GM12878 (cell line): ENCODE measurements at regions not wholly inside any gene's neighbourhood (a gene's known extent, or its start where the extent isn't known, plus 50 kb on each side); places are given as distances from the start of the nearest gene placed in this dataset.

Experiments
- ATAC-seq: fragments of 200-7000 bp; cut with Tn5 transposase; 3 replicates; pipeline ENCODE4 v1.9.1; 2020; ENCODE audit warnings: mild to moderate bottlenecking, moderate library complexity
- BruUV-seq: library from RNA; stranded (reverse); fragments of 400-500 nt; replicated peaks from 2 replicates; lab custom pipeline; 2021; lab: Mats Ljungman, UMichigan
- CTCF ChIA-PET: fragments of 300-600 bp; sonication (Branson Sonifier 250); formaldehyde crosslinking; extraction: SDS; loops from one replicate; lab custom pipeline; 2021; ENCODE audit warnings: inconsistent platforms; lab: Yijun Ruan, JAX
- POLR2A ChIA-PET: fragments of 350-600 bp; formaldehyde crosslinking; extraction: SDS; loops from one replicate; lab custom pipeline; 2021; ENCODE audit warnings: inconsistent platforms; lab: Charles Lee
- RAD21 ChIA-PET: fragments of 300-600 bp; sonication (Branson Sonifier 250); formaldehyde crosslinking; loops from one replicate; lab custom pipeline; 2023; ENCODE audit warnings: antibody characterized with exemption; ENCODE audit not compliant: unreplicated experiment; lab: Charles Lee
- SMC1A ChIA-PET: fragments of 300-600 bp; sonication (Branson Sonifier 250); formaldehyde crosslinking; loops from one replicate; lab custom pipeline; 2023; ENCODE audit not compliant: unreplicated experiment, uncharacterized antibody; lab: Charles Lee
- DNase-seq: peaks from one replicate; pipeline ENCODE4 v3.0.0-alpha.2; 2011; ENCODE audit warnings: low read depth, low spot score
- FAIRE-seq: peaks from 3 replicates; lab custom pipeline; 2011; peaks lifted over from hg19 to GRCh38; lab: Jason Lieb, UNC
- H2AFZ ChIP-seq: 2 replicates; pipeline ENCODE4 v1.6.0; 2011; ENCODE audit warnings: low read depth, low read length, control low read depth; ENCODE audit not compliant: control insufficient read depth
- H3K27ac ChIP-seq: 2 replicates; pipeline ENCODE4 v1.5.1; 2011; ENCODE audit warnings: control low read depth; ENCODE audit not compliant: control insufficient read depth, insufficient read depth
- H3K27me3 ChIP-seq, 2 experiments: replicated peaks in 1 of 2; 2 replicates each; pipeline versions ENCODE4 v1.6.0 to v1.6.1; 2011; ENCODE audit warnings: low read length in 1 of 2; ENCODE audit not compliant: control insufficient read depth in 2 of 2, insufficient read depth in 2 of 2
- H3K36me3 ChIP-seq, 2 experiments: 2 replicates each; pipeline ENCODE4 v1.5.1; 2011; ENCODE audit warnings: low read length in 1 of 2; ENCODE audit not compliant: control insufficient read depth in 2 of 2, insufficient read depth in 2 of 2
- H3K4me1 ChIP-seq: 2 replicates; pipeline ENCODE4 v1.6.1; 2011; ENCODE audit warnings: mild to moderate bottlenecking, low read length, moderate library complexity, mixed read lengths; ENCODE audit not compliant: control insufficient read depth, insufficient read depth
- H3K4me2 ChIP-seq: 2 replicates; pipeline ENCODE4 v1.6.0; 2011; ENCODE audit warnings: control low read depth; ENCODE audit not compliant: control insufficient read depth, insufficient read depth
- H3K4me3 ChIP-seq: fragments of 200-600 bp; sonication (generic); 2 replicates; pipeline ENCODE4 v1.5.1; 2016
- H3K79me2 ChIP-seq: 2 replicates; pipeline ENCODE4 v1.6.0; 2011; ENCODE audit warnings: low read length; ENCODE audit not compliant: control insufficient read depth, insufficient read depth
- H3K9ac ChIP-seq: 2 replicates; pipeline ENCODE4 v1.8.0; 2011; ENCODE audit warnings: low read length, control low read depth, mixed read lengths; ENCODE audit not compliant: control insufficient read depth, insufficient read depth
- H3K9me3 ChIP-seq: replicated peaks from 3 replicates; pipeline ENCODE4 v1.5.1; 2011; ENCODE audit warnings: mild to moderate bottlenecking, low read length; ENCODE audit not compliant: control insufficient read depth, insufficient read depth
- H4K20me1 ChIP-seq: 2 replicates; pipeline ENCODE4 v1.6.0; 2011; ENCODE audit not compliant: control insufficient read depth, insufficient read depth
- ATF3 ChIP-seq: IDR thresholded peaks from 2 replicates; pipeline ENCODE4 v1.6.1; 2011; ENCODE audit warnings: low read depth, mild to moderate bottlenecking, low read length, moderate library complexity, borderline replicate concordance; ENCODE audit errors: extremely low read depth
- EED ChIP-seq: sonication (generic); IDR thresholded peaks from 2 replicates; pipeline ENCODE4 v1.6.1; 2016; ENCODE audit warnings: antibody characterized with exemption, low read depth
- HCFC1 ChIP-seq: fragments of 150-350 bp; IDR thresholded peaks from 2 replicates; pipeline ENCODE4 v1.6.1; 2014; ENCODE audit warnings: low read length
- HDAC6 ChIP-seq: fragments of 200-600 bp; sonication (generic); IDR thresholded peaks from one replicate; pipeline ENCODE4 v1.8.0; 2017; ENCODE audit warnings: antibody characterized with exemption; ENCODE audit not compliant: unreplicated experiment
- IKZF2 ChIP-seq, 2 experiments: fragments of 450-650 bp; IDR thresholded peaks; 2 replicates each; pipeline ENCODE4 v1.6.1; 2017; ENCODE audit warnings: mild to moderate bottlenecking in 2 of 2, moderate library complexity in 2 of 2
- IRF3 ChIP-seq: fragments of 450-650 bp; IDR thresholded peaks from 2 replicates; pipeline ENCODE4 v1.6.1; 2014; ENCODE audit warnings: mild to moderate bottlenecking
- KLF5 ChIP-seq: fragments of 450-650 bp; IDR thresholded peaks from 2 replicates; pipeline ENCODE4 v1.6.1; 2014; ENCODE audit warnings: mild to moderate bottlenecking; ENCODE audit not compliant: partially characterized antibody
- MTA2 ChIP-seq: fragments of 450-650 bp; IDR thresholded peaks from 2 replicates; pipeline ENCODE4 v1.6.1; 2016; ENCODE audit warnings: low read depth, mild to moderate bottlenecking, moderate library complexity
- MYB ChIP-seq: fragments of 150-350 bp; IDR thresholded peaks from 2 replicates; pipeline ENCODE4 v1.6.1; 2014; ENCODE audit warnings: mild to moderate bottlenecking, low read depth, low read length, borderline replicate concordance
- NFXL1 ChIP-seq: fragments of 450-650 bp; IDR thresholded peaks from 2 replicates; pipeline ENCODE4 v1.6.1; 2017; ENCODE audit warnings: antibody characterized with exemption, mild to moderate bottlenecking, borderline replicate concordance
- RAD21 ChIP-seq: IDR thresholded peaks from 2 replicates; pipeline ENCODE4 v1.6.1; 2011; ENCODE audit warnings: mild to moderate bottlenecking, low read depth, low read length, moderate library complexity; ENCODE audit not compliant: insufficient read depth
- ZNF592 ChIP-seq: fragments of 450-650 bp; IDR thresholded peaks from 2 replicates; pipeline ENCODE4 v1.6.1; 2017; ENCODE audit warnings: mild to moderate bottlenecking, moderate library complexity
- WGBS: methylation state at CpG from one replicate; pipeline ENCODE4 v1.1.6; 2016; ENCODE audit warnings: low lambda C conversion rate; ENCODE audit not compliant: insufficient replicate concordance, insufficient coverage; ENCODE audit errors: missing lambda C conversion rate; 5-methylcytosine and 5-hydroxymethylcytosine counted together
- in situ Hi-C: fragments of 300-500 bp; cut with MboI; formaldehyde crosslinking; loops from 9 replicates; pipeline ENCODE4 v1.14.3; 2018; ENCODE audit warnings: mixed read lengths
- intact Hi-C: fragments of 100-400 bp; cut with micrococcal nuclease; formaldehyde crosslinking; loops from one replicate; pipeline ENCODE4 v1.14.2; 2022; ENCODE audit not compliant: unreplicated experiment

GRCh38 chr2:122366427-122366826 lies 611.0 kb downstream of the TSN start:
- intact Hi-C loops: no loop called here
- ATAC-seq (no peak), DNase-seq (no peak), FAIRE-seq (no peak)
- no peak overlapping the region for H3K4me3 ChIP-seq
- WGBS: 31% methylated on average over 2 of the region's 2 CpGs
- H3K4me2 ChIP-seq: no peak overlapping the region
- H4K20me1 ChIP-seq: no peaks in the 10 kb centered on the region
- H2AFZ ChIP-seq: no peak overlapping the region
- H3K4me1 ChIP-seq: no peaks in the 10 kb centered on the region
- H3K9me3 ChIP-seq: no peaks in the 10 kb centered on the region
- RAD21 ChIA-PET: no interaction called here
- H3K27me3 ChIP-seq: no peaks in the 10 kb centered on the region
- POLR2A ChIA-PET: no interaction called here
- no peak overlapping the region for H3K27ac ChIP-seq
- in situ Hi-C loops: no loop called here
- no peak overlapping the region for H3K9ac ChIP-seq
- SMC1A ChIA-PET: interaction anchor here (0.9 to 1.3 kb wide), 2 partner anchors 9 to 44 kb away, joined by 3 read pairs; no protein-coding TSS in a partner anchor
- no peaks in the 10 kb centered on the region for H3K79me2 ChIP-seq
- no peaks in the 10 kb centered on the region for H3K36me3 ChIP-seq
- BruUV-seq: no TSS peak
- CTCF ChIA-PET: interaction anchor here (0.9 kb wide), 1 partner anchor 9 kb away, joined by 3 read pairs; no protein-coding TSS in a partner anchor
- no peak for TF ChIP-seq HCFC1
- TF ChIP-seq RAD21: no peak
- TF ChIP-seq NFXL1: no peak
- TF ChIP-seq IKZF2 (IDR thresholded peaks at IDR 0.05): no peak
- TF ChIP-seq HDAC6: no peak
- TF ChIP-seq IRF3: no peak
- no peak for TF ChIP-seq MYB
- no peak for TF ChIP-seq ZNF592
- no peak for TF ChIP-seq KLF5
- no peak for TF ChIP-seq EED
- no peak for TF ChIP-seq MTA2
- no peak for TF ChIP-seq ATF3
